ENCODE measurements at regions not wholly inside any gene's neighbourhood (a gene's known extent, or its start where the extent isn't known, plus 50 kb on each side); places are given as distances from the start of the nearest gene placed in this dataset.

DNA sequence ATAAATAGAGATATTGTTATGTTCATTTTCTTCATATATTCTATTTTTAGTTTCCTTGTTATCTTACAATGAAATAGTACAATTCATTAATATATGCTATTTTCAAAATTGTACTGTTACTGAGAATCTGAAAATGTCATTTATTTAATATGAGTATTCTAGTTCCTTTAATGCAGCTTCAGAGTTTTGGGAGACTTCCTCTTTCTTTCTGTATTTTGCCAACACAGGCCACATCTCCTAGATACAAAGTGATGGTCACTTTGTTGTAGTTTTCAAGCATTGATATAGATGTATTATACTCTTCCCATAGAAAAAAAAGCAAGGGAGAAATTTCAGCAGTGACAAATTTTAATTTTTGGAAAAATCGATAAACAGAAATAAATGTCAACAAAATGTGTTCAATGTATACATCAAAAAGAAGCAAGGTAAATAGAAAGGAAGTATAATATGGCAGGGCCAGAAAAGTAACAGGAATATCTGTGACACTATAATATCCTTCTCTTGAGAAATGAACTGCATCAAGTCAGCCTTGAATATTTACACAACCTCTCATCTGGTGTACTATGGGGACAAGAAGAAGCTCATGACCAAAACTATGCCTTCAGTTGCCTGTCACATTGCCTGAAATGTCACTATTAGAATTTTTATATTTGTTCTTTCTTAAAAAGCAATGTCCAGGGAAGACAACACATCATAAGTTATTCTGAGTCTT, 396.0 kb downstream of the TBC1D32 start:
- in situ Hi-C loops (cut with MboI; ENCODE audit: low sequenced_read_pairs), result no loop called here
- Histone ChIP-seq H3K4me1 (ENCODE audit: control insufficient read depth, insufficient read depth, low read length) (no peaks in the 10 kb centered on the region), H4K20me1 (ENCODE audit: insufficient read depth, low read length) (no peaks in the 10 kb centered on the region), H2AFZ (replicated peaks; ENCODE audit: low read length, poor library complexity) (no peak overlapping the region), H3K4ac (ENCODE audit: low read depth, low read length) (no peak overlapping the region), H2BK15ac (ENCODE audit: low read depth, low read length) (no peak overlapping the region), H2AK5ac (ENCODE audit: low read depth, low read length) (no peak overlapping the region), H2AK9ac (replicated peaks; ENCODE audit: low read depth, low read length, poor library complexity) (no peak overlapping the region), H3K27ac (ENCODE audit: insufficient read depth, low read length) (no peak overlapping the region), H3K14ac (replicated peaks; ENCODE audit: low read depth, low read length) (no peak overlapping the region), H3K36me3 (ENCODE audit: control insufficient read depth, insufficient read depth, low read length) (no peaks in the 10 kb centered on the region), H3K4me2 (ENCODE audit: low read depth, low read length) (no peak overlapping the region), H3K56ac (ENCODE audit: extremely low read depth, insufficient read depth, low read length) (no peak overlapping the region), H3K23ac (ENCODE audit: low read depth, low read length) (no peak overlapping the region), H4K91ac (ENCODE audit: insufficient read depth, low read depth, low read length) (no peak overlapping the region), H3K9ac (ENCODE audit: low read depth, low read length) (no peak overlapping the region), H3K27me3 (ENCODE audit: control insufficient read depth, insufficient read depth, low read length) (no peaks in the 10 kb centered on the region), H3K4me3 (ENCODE audit: insufficient read depth, low read depth, low read length) (no peak overlapping the region), H4K8ac (ENCODE audit: low read depth in 2 of 2, low read length in 2 of 2) (no peak overlapping the region), H4K5ac (ENCODE audit: low read depth, low read length) (no peak overlapping the region), H3K18ac (ENCODE audit: low read depth, low read length) (no peak overlapping the region), H2BK20ac (ENCODE audit: low read depth, low read length) (no peak overlapping the region), H3K9me3 (ENCODE audit: control insufficient read depth, insufficient read depth, low read length) (no peaks in the 10 kb centered on the region), H2BK5ac (ENCODE audit: low read depth, low read length, poor library complexity, severe bottlenecking) (no peak overlapping the region), H3K79me1 (ENCODE audit: low read depth in 1 of 2, low read length in 2 of 2) (no peaks in the 10 kb centered on the region), H2BK120ac (ENCODE audit: low read depth, low read length) (no peak overlapping the region), H3K9me1 (ENCODE audit: insufficient read depth, low read length) (no peaks in the 10 kb centered on the region)
- CTCF ChIA-PET, result no interaction called here
- ATAC-seq (ENCODE audit: low read depth), result no peak
- DNase-seq, result no peak
- POLR2A ChIA-PET (ENCODE audit: unreplicated experiment), result no interaction called here
- no CpG with 5 or more reads among the region's 1 CpG for WGBS, 2 experiments (ENCODE audit: extremely low coverage in 2 of 2, insufficient read length in 1 of 2)
- no TSS peak for BruUV-seq (replicated peaks)
- dilution Hi-C loops (cut with HindIII; ENCODE audit: low sequenced_read_pairs, unreplicated experiment), result no loop called here
- TF ChIP-seq RAD21 (IDR thresholded peaks at IDR 0.05; ENCODE audit: low read length), result no peak
- no peak for TF ChIP-seq CEBPB (IDR thresholded peaks at IDR 0.05; ENCODE audit: low read depth, low read length)
- TF ChIP-seq USF2 (IDR thresholded peaks at IDR 0.05; ENCODE audit: low read depth, low read length), result no peak
- TF ChIP-seq POLR2A (IDR thresholded peaks at IDR 0.05; ENCODE audit: low read depth, low read length), result no peak
- intact Hi-C loops (cut with micrococcal nuclease), result no loop called here

Data from IMR-90 (cell line).